Stimulated activated CD4-positive, alpha-beta T cell treated with anti-CD3 and anti-CD28 coated beads, Interleukin-15, amount 100 ng/mL, for 48 hours (primary cell): ENCODE measurements at regions not wholly inside any gene's neighbourhood (a gene's known extent, or its start where the extent isn't known, plus 50 kb on each side); places are given as distances from the start of the nearest gene placed in this dataset.
A peak's percentile ranks its signal among the peaks of the same experiment; 100 is the strongest.
"Not testable (repeated sequence)": the region's sequence is repeated elsewhere in the genome, so short reads cannot be mapped to it uniquely, and the experiment has no call there.

ENCODE experiments used
- DNase-seq, 2 donors: peaks; one replicate each; pipeline ENCODE4 v3.0.0-alpha.2; 2020; ENCODE audit warnings: low read depth in 2 of 2

DNA sequence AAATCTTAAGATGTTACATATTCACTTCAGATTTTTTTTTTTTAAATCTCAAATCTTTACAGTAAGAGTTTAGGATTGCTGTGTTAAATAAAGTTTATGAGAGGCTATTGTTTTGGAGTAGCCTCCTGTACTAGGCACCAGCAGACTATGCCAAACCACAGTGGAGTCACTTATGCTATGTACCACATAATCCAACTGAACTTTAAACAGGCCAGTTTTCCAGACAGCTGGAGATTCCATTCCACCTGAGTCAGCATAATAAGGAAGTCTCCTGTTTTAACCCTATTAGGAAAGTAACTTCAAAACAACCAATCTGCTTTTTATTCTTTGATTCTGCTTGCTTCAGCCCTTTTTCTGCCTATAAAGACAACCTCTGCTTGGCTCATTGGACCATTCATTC is 205.2 kb downstream of the CSNK1G3 start:
- no peak for DNase-seq

DNA sequence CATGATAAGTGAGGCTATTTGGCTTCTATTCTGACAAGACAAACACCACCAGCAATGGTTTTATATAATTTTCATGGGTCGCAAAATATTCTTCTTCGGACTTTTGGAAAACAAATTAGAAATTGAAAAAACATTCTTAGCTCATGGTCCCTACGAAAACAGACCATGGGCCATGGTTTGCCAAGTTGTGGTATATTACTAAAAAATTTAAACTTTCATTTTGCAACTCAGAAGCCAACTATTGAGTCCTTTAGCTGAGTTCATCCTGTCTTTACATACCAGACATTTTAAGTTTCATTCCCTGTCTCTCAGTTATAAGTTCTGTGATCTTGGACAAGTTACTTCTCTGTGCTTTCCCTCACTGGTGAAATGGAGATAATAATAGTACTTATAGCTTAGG is 198.1 kb downstream of the CSNK1G3 start:
- DNase-seq, result no peak

DNA sequence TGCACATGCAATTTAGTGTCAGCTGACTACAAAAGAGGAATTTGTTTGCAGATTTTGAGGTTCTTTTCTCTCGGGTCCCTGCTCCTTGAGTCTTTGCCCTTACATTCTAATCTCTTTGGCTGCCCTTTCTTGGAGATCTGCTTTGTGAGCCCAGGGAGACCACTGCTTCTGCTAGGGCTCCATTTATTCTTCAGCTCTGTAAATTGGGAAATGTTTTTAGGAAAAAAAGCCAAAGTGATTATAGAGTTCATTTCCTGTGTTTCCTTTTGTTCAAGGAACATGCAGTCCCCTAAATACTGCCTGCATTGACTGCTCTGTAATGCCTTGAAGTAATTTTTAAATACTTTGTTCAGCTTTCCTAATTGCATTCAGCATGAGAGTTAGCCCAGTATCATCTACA is 197.4 kb downstream of the CSNK1G3 start:
- DNase-seq, result no peak

DNA sequence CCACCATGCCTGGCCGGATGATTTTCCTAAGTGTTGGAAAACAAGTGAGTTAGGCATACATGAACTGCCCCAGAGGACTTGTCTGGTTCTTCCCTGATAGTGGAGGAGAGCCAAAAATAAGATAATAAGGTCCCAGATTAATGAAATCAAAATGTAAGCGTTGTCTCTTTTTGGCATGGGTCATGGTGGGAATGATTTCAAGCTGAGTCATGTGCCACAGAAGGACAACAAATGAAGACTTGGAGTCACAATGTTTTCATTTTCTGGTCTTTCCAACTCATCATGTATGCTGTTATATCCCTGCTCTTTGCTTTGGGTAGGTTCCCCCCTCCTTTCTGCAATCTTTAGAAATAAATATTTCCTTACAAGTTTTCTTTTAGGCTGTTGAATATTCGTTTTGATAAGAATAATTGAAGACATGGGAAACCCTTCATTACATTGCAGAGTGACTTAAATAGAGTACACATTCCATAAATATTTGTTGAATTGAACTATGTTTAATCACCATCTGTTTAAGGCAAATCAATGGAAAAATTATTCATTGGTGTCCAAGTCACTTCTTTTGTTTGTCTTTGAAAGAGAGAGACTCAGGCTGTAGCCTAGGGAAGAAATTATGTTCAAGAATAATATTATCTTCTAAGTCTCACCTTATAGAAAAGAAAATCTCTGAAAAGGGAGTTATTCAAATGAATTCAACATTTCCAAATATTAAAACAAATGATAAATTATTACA is 196.3 kb downstream of the CSNK1G3 start:
- no peak for DNase-seq

DNA sequence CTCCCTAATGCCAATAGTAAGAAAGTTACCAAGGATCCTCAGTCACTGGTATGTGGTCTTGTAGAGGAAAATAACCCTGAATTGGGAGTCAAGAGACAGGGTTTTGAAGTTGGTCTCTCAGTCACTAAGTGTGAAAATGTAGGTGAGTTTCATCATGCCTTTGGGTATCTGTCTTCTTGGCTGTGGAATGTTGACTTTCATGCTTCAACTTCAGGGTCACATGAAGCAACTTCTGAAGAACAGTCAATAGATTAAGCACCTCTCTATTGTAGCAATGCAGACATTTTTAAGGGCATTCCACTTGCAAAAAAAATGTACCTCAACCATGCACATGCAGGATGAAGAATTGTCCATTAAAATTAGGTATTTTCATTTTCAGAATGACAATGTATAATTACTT is 194.6 kb downstream of the CSNK1G3 start:
- no peak for DNase-seq

DNA sequence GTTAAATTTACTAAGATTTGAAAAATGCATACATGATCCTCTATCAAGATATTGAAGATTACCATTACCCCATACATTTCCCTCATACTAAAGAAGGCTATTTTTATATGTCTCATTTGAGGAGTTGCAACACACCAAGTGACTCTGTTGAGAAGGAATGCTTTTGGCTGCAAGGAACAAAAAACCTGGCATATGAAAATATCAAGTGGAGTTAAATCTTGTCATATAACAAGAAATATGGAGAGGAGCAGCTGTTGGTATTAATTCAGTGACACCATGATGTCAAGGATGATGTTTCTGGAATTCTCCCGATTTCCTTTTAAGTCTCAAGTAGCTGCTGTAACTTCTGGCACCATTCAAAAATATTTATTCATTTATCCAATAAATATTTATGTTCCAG is 193.8 kb downstream of the CSNK1G3 start:
- no peak for DNase-seq

DNA sequence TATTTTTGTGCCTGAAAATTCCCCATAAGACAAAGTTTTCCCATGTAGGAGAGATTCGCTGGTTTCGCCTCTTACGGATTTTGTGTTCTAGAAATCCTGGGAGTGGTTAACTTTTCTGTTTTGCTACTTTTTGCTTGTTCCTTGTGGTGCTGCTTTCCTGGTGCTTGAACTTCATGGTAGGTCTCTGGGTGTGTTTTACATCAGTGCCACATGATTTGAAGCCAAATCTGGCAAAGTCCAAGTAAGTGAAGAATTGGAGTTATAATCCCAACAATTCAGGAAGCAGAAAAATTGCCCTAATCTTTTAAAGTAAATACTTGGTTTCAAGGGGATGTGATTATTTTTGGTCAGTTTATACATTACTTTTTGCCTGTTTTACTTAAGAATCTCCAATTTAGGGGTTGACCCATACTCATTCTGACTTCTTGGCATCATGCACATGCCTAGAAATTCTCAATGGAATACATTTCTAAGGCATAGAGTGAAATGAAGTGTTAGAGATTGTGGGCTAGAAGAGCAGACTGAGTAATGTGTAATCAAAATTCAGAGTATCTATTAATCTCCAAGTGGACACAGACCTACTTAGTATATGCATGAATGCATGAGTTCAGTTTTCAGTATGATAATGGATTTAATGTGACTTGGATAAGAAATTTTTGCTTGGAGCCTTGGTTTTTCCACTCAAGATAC is 189.7 kb downstream of the CSNK1G3 start:
- DNase-seq, result no peak

DNA sequence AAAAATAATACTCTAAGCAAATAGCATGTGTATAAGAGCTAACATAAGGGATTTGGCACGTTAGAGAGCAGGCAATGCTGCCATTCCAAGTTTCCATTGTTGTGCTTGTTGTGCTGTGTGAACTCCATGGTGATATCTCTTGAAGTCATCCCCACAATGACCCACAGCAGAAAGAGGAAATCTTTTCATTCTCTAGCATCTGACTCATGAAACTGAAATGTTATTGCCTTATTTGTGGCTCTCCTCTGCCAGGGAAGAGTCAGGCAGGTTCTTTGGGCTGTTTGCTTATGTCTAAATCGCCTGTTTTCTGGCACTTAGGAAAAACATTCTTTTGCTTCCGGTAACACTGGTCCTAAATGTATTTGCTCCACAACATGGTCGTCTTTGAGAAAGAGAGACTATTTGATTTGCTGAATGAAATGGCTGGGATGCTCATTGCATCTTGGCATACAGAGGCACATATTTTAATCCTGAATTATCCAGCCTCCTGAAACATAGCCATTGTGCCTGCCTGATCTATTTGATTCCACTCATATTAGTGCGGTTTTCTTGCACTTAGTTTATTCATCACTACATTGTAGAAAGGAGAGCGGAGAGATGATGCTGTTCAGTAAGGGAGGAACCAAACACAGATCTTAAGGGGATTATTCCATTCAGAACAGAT is 188.8 kb downstream of the CSNK1G3 start:
- no peak for DNase-seq

DNA sequence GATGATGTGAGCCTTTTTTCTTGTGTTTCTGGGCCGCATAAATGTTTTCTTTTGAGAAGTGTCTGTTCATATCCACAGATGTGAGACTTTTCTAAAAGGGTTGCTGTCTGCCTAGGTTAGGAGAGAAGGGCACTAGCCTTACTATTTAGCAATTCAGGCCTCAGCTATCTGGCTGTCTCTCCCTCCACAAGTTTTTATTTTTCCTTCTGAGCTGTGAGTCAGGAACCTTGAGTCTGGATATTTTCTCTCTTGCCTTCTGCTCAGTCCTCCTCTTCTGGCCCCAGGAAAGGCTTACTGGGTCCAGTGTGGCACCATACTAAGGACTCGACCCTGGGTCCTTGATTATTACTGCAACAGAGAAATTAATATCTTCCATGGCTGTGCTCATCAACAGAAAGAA is 187.6 kb downstream of the CSNK1G3 start:
- no peak for DNase-seq

DNA sequence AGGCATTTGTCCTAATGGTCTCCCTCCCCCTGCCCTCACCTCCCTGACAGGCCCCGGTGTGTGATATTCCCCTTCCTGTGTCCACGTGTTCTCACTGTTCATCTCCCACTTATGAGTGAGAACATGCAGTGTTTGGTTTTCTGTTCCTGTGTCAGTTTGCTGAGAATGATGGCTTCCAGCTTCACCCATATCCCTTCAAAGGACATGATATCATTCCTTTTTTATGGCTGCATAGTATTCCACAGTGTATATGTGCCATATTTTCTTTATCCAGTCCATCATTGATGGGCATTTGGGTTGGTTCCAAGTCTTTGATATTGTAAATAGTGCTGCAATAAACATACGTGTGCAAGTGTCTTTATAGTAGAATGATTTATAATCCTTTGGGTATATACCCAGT is 187.0 kb downstream of the CSNK1G3 start:
- DNase-seq, result not testable (repeated sequence)

DNA sequence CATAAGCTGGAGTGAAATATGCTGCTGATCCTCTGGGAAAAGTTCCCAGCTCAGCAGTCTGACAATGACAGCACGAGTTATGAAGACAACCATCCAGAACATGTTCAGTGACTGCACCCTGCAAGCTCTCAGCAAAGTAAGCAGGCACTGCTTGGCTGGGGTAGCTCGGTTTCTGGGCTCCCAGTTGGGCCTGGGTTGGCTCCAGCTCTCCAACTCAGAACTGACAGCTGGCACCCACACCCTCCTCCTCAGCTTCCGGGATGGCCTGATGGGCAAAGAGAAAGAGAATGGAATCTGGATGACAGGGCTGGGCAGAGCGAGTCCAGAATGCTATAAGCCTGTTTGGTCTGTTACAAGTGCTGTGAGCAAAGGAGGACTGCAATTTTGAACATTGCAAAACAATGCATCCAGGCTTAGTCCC is 185.0 kb downstream of the CSNK1G3 start:
- DNase-seq, result no peak

DNA sequence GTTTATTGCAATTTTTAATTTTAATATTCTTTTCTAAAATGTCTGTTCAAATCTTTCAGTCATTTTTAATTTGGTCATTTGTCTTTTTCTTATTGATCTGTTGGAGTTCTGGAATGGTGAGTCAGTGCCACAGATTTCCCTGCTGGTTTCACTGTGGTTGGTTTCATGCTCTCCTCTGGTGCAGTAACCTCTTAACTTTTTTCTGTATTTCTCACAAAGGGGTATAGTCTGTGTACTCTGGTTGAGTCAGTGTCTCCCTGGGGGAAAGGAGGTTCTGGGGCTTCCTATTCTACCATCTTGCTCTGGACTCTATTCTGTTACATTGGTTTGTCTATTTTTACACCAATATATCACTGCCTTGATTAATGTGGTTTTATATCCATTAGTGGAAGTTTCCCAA is 178.8 kb downstream of the CSNK1G3 start:
- DNase-seq, result no peak

DNA sequence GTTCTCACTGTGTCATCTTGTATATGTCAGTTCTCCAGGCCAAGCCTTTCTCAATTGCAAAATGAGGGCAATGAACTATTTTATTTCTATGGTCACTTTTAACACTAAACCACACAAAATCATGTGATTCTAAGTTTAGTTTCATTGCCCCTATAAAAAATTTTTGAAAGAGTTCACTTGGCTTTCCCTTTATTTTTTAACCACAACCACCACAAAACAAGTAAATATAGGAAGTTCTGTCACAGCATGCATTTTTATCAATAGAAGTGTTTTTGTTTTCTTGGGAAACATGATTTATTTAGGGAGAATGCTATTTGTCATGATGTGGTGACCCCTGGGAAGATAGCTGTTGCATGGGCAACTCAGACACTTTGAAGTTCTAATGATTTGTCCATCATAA is 169.1 kb downstream of the CSNK1G3 start:
- no peak for DNase-seq

DNA sequence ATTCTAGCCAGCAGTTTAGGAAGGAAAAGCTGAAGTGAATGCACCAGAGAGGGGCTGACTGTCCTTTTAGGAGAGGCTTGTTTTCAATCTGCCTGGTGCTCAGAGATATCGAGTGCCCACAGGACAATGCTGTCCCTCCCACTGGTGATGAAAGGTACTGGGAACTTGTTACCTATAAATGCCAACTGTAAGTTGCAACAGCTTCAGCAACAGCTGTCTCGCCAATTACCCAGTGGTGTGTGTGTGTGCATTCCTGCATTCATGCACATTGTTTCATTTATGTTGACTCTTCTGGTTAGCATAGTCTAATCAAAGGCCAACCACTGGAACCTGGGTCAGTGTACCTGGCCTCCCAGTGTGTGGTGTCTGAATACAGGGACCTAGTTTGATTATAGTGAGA is 161.1 kb downstream of the CSNK1G3 start:
- DNase-seq, result no peak

DNA sequence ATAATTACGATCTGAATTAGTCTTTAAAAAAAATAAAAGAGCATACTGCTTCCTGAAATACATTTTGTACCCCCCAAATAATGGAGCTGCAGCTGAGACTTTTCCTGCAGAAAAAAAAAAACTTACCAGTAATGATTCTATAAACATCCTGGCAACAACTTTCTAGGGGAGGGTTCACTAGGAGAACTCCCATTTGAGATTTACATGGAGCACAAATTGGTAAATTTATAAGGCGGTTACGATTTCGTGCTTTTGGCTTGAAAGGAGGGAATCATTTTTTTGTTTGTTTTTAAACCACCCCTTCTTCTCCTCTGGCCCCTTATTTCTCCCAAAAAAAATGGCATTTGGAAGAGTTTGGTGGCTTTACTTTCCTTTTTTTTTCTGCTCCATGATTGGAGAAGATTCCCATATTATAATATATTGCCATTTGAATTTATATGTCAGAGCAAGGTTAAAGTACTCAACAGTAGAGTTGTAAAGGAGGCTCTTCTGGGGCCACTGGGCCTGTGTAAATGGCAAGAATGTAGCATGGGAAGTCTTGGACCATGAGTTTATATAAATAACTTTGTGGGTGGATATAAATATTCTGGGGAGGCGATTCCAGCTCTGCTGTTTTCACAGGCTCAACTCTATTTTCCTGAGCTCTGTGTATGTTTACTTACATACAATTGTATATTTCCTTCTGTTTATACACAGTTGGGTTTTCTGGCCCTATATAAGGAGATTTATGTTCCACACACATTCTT is 159.9 kb downstream of the CSNK1G3 start:
- no peak for DNase-seq

DNA sequence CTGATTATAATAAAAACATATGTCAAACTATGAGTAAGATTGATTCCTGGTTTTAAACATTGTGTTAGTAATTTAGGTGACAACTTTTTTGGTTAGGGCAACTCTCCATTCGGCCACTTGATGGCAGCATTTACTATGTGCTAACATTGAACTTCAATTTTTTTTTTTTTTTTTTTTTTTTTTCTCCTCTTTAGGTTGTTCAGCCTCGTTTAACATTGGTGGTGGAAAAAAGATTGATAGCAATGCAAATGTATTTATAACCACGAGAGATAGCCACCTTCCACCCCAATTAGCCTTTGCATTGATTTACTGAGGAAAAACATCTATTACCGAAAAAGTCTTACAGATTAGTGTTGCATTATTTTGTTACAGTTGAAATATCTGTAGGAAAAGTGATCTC is 159.1 kb downstream of the CSNK1G3 start:
- DNase-seq, result peak; percentile 10 to 40
